A549 (cell line): ENCODE measurements at regions not wholly inside any gene's neighbourhood (a gene's known extent, or its start where the extent isn't known, plus 50 kb on each side); places are given as distances from the start of the nearest gene placed in this dataset.

Experiments
- ATAC-seq, 2 experiments: fragments of 200-7000 bp in 1 of 2; fragments of >200 bp in 1 of 2; cut with Nextera tagmentation in 1 of 2; cut with Tn5 transposase in 1 of 2; 3 replicates each; pipeline versions ENCODE4 v1.8.0 to v1.9.1; 2018 to 2020; ENCODE audit warnings: mild to moderate bottlenecking in 1 of 2, moderate library complexity in 1 of 2
- CTCF ChIA-PET: fragments of 300-600 bp; sonication (Branson Sonifier 250); formaldehyde crosslinking; extraction: SDS; loops from one replicate; lab custom pipeline; 2021; ENCODE audit warnings: antibody characterized with exemption, inconsistent platforms; lab: Yijun Ruan, JAX
- POLR2A ChIA-PET: fragments of 350-600 bp; formaldehyde crosslinking; extraction: SDS; loops from one replicate; lab custom pipeline; 2021; ENCODE audit warnings: antibody characterized with exemption, inconsistent platforms; lab: Yijun Ruan, JAX
- DNase-seq, 2 experiments: peaks; one replicate each; pipeline versions ENCODE4 v3.0.0 to v3.0.0-alpha.2; 2011 to 2016; ENCODE audit warnings: low read depth in 1 of 2, low spot score in 1 of 2
- FAIRE-seq: peaks from 2 replicates; lab custom pipeline; 2011; peaks lifted over from hg19 to GRCh38; lab: Jason Lieb, UNC
- H3K27ac ChIP-seq, 2 experiments: fragments of >200 bp; sonication (Bioruptor Twin); formaldehyde crosslinking; 3 replicates each; pipeline ENCODE4 v1.5.1; 2016 to 2017
- H3K4me1 ChIP-seq: fragments of >200 bp; sonication (Bioruptor Twin); formaldehyde crosslinking; 3 replicates; pipeline ENCODE4 v1.6.1; 2016
- H3K4me2 ChIP-seq: fragments of >200 bp; sonication (Bioruptor Twin); formaldehyde crosslinking; 3 replicates; pipeline ENCODE4 v1.6.1; 2016
- H3K4me3 ChIP-seq: fragments of >200 bp; sonication (Bioruptor Twin); formaldehyde crosslinking; 3 replicates; pipeline ENCODE4 v1.5.1; 2016
- H3K9me3 ChIP-seq: fragments of >200 bp; sonication (Bioruptor Twin); formaldehyde crosslinking; 3 replicates; pipeline ENCODE4 v1.6.1; 2016
- ATOH8 ChIP-seq: fragments of 250-450 bp; sonication (Bioruptor Pico); IDR thresholded peaks from 2 replicates; pipeline ENCODE4 v1.5.0; 2020; ENCODE audit warnings: low read depth, mild to moderate bottlenecking, moderate library complexity
- CBX8 ChIP-seq: fragments of 200-600 bp; sonication (generic); IDR thresholded peaks from 2 replicates; pipeline ENCODE4 v1.6.1; 2016
- CHD4 ChIP-seq: fragments of 200-600 bp; sonication (generic); IDR thresholded peaks from 2 replicates; pipeline ENCODE4 v1.6.1; 2016; ENCODE audit warnings: antibody characterized with exemption, mild to moderate bottlenecking, borderline replicate concordance
- EHMT2 ChIP-seq: fragments of 200-600 bp; sonication (generic); IDR thresholded peaks from 2 replicates; pipeline ENCODE4 v1.6.1; 2016; ENCODE audit warnings: antibody characterized with exemption, low read depth, mild to moderate bottlenecking, moderate library complexity
- ESRRA ChIP-seq: fragments of 150-350 bp; IDR thresholded peaks from 2 replicates; pipeline ENCODE4 v1.6.1; 2014; ENCODE audit warnings: mild to moderate bottlenecking, low read length, borderline replicate concordance
- FOSL2 ChIP-seq, 2 experiments: fragments of 450-650 bp in 1 of 2; fragments of >200 bp in 1 of 2; sonication (Bioruptor Twin) in 1 of 2; formaldehyde crosslinking; IDR thresholded peaks; 2 replicates each; pipeline versions ENCODE4 v1.5.0 to v1.6.1; 2016 to 2020; ENCODE audit warnings: mild to moderate bottlenecking in 1 of 2, moderate library complexity in 1 of 2
- HES2 ChIP-seq: fragments of >200 bp; sonication (Bioruptor Twin); formaldehyde crosslinking; IDR thresholded peaks from 2 replicates; pipeline ENCODE4 v1.6.1; 2016
- HOXA7 ChIP-seq: fragments of 250-450 bp; sonication (Bioruptor Pico); IDR thresholded peaks from 2 replicates; pipeline ENCODE4 v1.5.0; 2020; ENCODE audit warnings: mild to moderate bottlenecking, moderate library complexity
- HOXB5 ChIP-seq: fragments of 250-450 bp; sonication (Bioruptor Pico); IDR thresholded peaks from 2 replicates; pipeline ENCODE4 v1.5.0; 2020; ENCODE audit warnings: mild to moderate bottlenecking, moderate library complexity
- JUN ChIP-seq, 2 experiments: fragments of >200 bp; sonication (Bioruptor Twin); formaldehyde crosslinking; IDR thresholded peaks; 2 replicates in 1 of 2; 3 replicates in 1 of 2; pipeline ENCODE4 v1.6.1; 2016 to 2017
- JUNB ChIP-seq: fragments of >200 bp; sonication (Bioruptor Twin); formaldehyde crosslinking; IDR thresholded peaks from 2 replicates; pipeline ENCODE4 v1.6.1; 2016
- MAFK ChIP-seq: fragments of 450-650 bp; IDR thresholded peaks from 2 replicates; pipeline ENCODE4 v1.6.1; 2014; ENCODE audit not compliant: partially characterized antibody
- MAX ChIP-seq: IDR thresholded peaks from 2 replicates; pipeline ENCODE4 v1.6.1; 2012
- MYC ChIP-seq: IDR thresholded peaks from 2 replicates; pipeline ENCODE4 v1.6.1; 2012; ENCODE audit warnings: mild to moderate bottlenecking, inconsistent platforms, low read length, improper control_type of control experiment, borderline replicate concordance
- NFE2L2 ChIP-seq: fragments of 150-350 bp; conservative IDR thresholded peaks from 2 replicates; pipeline ENCODE4 v1.6.1; 2014; ENCODE audit warnings: low read length
- PHF8 ChIP-seq: fragments of 200-600 bp; sonication (generic); IDR thresholded peaks from 2 replicates; pipeline ENCODE4 v1.6.1; 2016; ENCODE audit warnings: low read depth, mild to moderate bottlenecking, antibody characterized with exemption, moderate library complexity, borderline replicate concordance
- POLR2A ChIP-seq: IDR thresholded peaks from 2 replicates; pipeline ENCODE4 v1.6.1; 2012; ENCODE audit warnings: mild to moderate bottlenecking, low read length
- POLR2AphosphoS2 ChIP-seq: conservative IDR thresholded peaks from 2 replicates; pipeline ENCODE4 v1.6.1; 2012; ENCODE audit warnings: low read length, improper control_type of control experiment, inconsistent platforms
- RAD21 ChIP-seq, 2 experiments: fragments of >200 bp in 1 of 2; sonication (Bioruptor Twin) in 1 of 2; formaldehyde crosslinking in 1 of 2; IDR thresholded peaks in 1 of 2; conservative IDR thresholded peaks in 1 of 2; 2 replicates in 1 of 2; 3 replicates in 1 of 2; pipeline ENCODE4 v1.6.1; 2012 to 2018; ENCODE audit warnings: inconsistent platforms in 1 of 2
- RARB ChIP-seq: fragments of 250-450 bp; sonication (Bioruptor Pico); IDR thresholded peaks from 2 replicates; pipeline ENCODE4 v1.8.0; 2021; ENCODE audit warnings: mild to moderate bottlenecking, moderate library complexity
- RCOR1 ChIP-seq: fragments of 150-350 bp; IDR thresholded peaks from 2 replicates; pipeline ENCODE4 v1.6.1; 2014; ENCODE audit warnings: antibody characterized with exemption, low read length, low read depth
- RNF2 ChIP-seq: fragments of 200-600 bp; sonication (generic); IDR thresholded peaks from 2 replicates; pipeline ENCODE4 v1.6.1; 2016; ENCODE audit warnings: low read depth, mild to moderate bottlenecking, antibody characterized with exemption, moderate library complexity, borderline replicate concordance
- SMC3 ChIP-seq: fragments of >200 bp; sonication (Bioruptor Twin); formaldehyde crosslinking; IDR thresholded peaks from 3 replicates; pipeline ENCODE4 v1.6.1; 2018; ENCODE audit warnings: inconsistent platforms
- SREBF2 ChIP-seq: fragments of 450-650 bp; IDR thresholded peaks from 2 replicates; pipeline ENCODE4 v1.6.1; 2014; ENCODE audit warnings: mild to moderate bottlenecking, moderate library complexity
- TFCP2L1 ChIP-seq: fragments of 250-450 bp; sonication (Bioruptor Pico); IDR thresholded peaks from 2 replicates; pipeline ENCODE4 v1.5.0; 2021; ENCODE audit warnings: mild to moderate bottlenecking
- TP53 ChIP-seq: fragments of 250-450 bp; sonication (Bioruptor Pico); IDR thresholded peaks from 2 replicates; pipeline ENCODE4 v1.5.0; 2021; ENCODE audit warnings: mild to moderate bottlenecking, moderate library complexity
- ZC3H11A ChIP-seq: fragments of 450-650 bp; IDR thresholded peaks from 2 replicates; pipeline ENCODE4 v1.6.1; 2014; ENCODE audit warnings: antibody characterized with exemption, mild to moderate bottlenecking
- ZNF302 ChIP-seq: fragments of 250-450 bp; sonication (Bioruptor Pico); IDR thresholded peaks from 2 replicates; pipeline ENCODE4 v1.9.0; 2021; ENCODE audit warnings: inconsistent platforms, mild to moderate bottlenecking, moderate library complexity
- ZSCAN20 ChIP-seq: fragments of 250-450 bp; sonication (Bioruptor Pico); IDR thresholded peaks from 2 replicates; pipeline ENCODE4 v1.8.0; 2022; ENCODE audit warnings: mild to moderate bottlenecking, moderate library complexity
- WGBS: methylation state at CpG from one replicate; pipeline ENCODE4 v1.1.6; 2017; ENCODE audit errors: missing lambda C conversion rate; 5-methylcytosine and 5-hydroxymethylcytosine counted together
- TF ChIP-seq, protein P1 (sequence below): IDR thresholded peaks from 2 replicates; pipeline ENCODE4 v1.6.1; 2012
- TF ChIP-seq, protein P2 (sequence below): fragments of >200 bp; sonication (Bioruptor Twin); formaldehyde crosslinking; IDR thresholded peaks from 3 replicates; pipeline ENCODE4 v1.5.1; 2016
- TF ChIP-seq, protein P3 (sequence below): IDR thresholded peaks from 2 replicates; pipeline ENCODE4 v1.6.1; 2012; ENCODE audit warnings: low read depth, borderline replicate concordance

GRCh38 chr5:166772770-166773169 lies 1518.7 kb upstream of the WWC1 start:
- FAIRE-seq: no peak

DNA sequence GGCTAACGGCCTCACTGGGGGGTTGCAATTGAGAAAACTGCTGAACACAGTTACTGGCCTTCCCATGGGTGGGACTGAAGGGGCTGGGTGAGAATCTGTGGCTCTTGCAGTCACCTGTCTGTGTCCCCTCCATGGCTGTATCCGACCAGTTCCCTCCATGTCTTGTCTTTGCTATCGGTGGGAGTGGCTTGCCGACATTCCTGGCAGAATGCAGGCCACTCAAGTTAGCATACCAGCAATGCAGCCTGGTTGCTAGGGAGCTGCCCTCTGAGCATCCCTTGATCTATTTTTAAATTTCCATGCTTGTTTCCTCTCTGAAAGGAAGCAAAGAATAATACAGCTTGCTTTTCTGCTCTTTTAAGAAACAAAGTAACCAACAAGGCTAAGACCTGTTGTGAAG lies 1509.7 kb upstream of the WWC1 start:
- Histone ChIP-seq H3K9me3 (no peaks in the 10 kb centered on the region), H3K4me2 (no peak overlapping the region), H3K4me1 (no peaks in the 10 kb centered on the region), H3K4me3 (no peak overlapping the region), H3K27ac (no peak overlapping the region)
- POLR2A ChIA-PET: no interaction called here
- no peak for FAIRE-seq
- WGBS: 4% methylated on average over 4 of the region's 4 CpGs
- DNase-seq: no peak
- CTCF ChIA-PET: no interaction called here
- no peak for ATAC-seq
- no peak for TF ChIP-seq SMC3
- no peak for TF ChIP-seq HES2
- TF ChIP-seq MAFK: no peak
- no peak for TF ChIP-seq FOSL2 (IDR thresholded peaks at IDR 0.05)
- TF ChIP-seq FOSL2 (CRISPR knock-in tag; IDR thresholded peaks at IDR 0.05): no peak
- TF ChIP-seq CBX8: no peak
- TF ChIP-seq POLR2AphosphoS2: no peak

More at GRCh38 chr5:166772770-166773169, 1518.7 kb upstream of the WWC1 start:
- DNase-seq: no peak
- POLR2A ChIA-PET: no interaction called here
- H3K4me2 ChIP-seq: no peak overlapping the region
- no peaks in the 10 kb centered on the region for H3K9me3 ChIP-seq
- no peak for TF ChIP-seq EHMT2
- no peak for TF ChIP-seq PHF8
- no peak for TF ChIP-seq RNF2
- no peak for TF ChIP-seq RARB (CRISPR knock-in tag)
- TF ChIP-seq, protein P1, sequence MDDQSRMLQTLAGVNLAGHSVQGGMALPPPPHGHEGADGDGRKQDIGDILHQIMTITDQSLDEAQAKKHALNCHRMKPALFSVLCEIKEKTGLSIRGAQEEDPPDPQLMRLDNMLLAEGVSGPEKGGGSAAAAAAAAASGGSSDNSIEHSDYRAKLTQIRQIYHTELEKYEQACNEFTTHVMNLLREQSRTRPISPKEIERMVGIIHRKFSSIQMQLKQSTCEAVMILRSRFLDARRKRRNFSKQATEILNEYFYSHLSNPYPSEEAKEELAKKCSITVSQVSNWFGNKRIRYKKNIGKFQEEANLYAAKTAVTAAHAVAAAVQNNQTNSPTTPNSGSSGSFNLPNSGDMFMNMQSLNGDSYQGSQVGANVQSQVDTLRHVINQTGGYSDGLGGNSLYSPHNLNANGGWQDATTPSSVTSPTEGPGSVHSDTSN: no peak
- TF ChIP-seq CHD4: no peak
- no peak for TF ChIP-seq ZNF302 (CRISPR knock-in tag)
- TF ChIP-seq JUNB: no peak
- no peak for TF ChIP-seq ESRRA
- no peak for TF ChIP-seq HES2
- no peak for TF ChIP-seq NFE2L2
- TF ChIP-seq ZSCAN20: no peak
- no peak for TF ChIP-seq ATOH8 (CRISPR knock-in tag)
- no peak for TF ChIP-seq RAD21 (conservative IDR thresholded peaks at IDR 0.05 in 1 of 2, IDR thresholded peaks at IDR 0.05 in 1 of 2)
- TF ChIP-seq TFCP2L1 (CRISPR knock-in tag): no peak
- no peak for TF ChIP-seq MYC
- no peak for TF ChIP-seq HOXA7 (CRISPR knock-in tag)
- no peak for TF ChIP-seq POLR2AphosphoS2
- H3K4me3 ChIP-seq: no peak overlapping the region
- ATAC-seq: no peak
- H3K4me1 ChIP-seq: no peaks in the 10 kb centered on the region
- CTCF ChIA-PET: interaction anchor here (0.5 kb wide), 1 partner anchor 10 kb away, joined by 3 read pairs; no protein-coding TSS in a partner anchor
- WGBS: 0% methylated on average over 1 of the region's 1 CpG
- no peak overlapping the region for H3K27ac ChIP-seq

DNA sequence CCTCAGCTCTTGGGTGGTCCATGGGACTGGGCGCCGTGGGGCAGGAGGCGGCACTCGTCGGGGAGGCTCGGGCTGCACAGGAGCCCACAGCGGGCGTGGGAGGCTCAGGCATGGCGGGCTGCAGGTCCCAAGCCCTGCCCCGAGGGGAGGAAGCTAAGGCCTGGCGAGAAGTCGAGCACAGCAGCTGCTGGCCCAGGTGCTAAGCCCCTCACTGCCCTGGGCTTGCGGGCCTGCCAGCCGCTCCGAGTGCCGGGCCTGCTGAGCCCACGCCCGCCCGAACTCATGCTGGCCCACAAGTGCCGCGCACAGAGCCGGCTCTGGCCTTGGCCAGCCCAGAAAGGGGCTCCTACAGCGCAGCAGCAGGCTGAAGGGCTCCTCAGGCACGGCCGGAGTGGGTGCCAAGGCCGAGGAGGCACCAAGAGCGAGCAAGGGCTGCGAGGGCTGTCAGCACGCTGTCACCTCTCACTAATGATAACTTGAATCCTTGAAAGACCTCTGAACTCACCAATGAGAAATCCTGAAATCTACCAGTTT lies 1506.8 kb upstream of the WWC1 start:
- H3K27ac ChIP-seq: no peak overlapping the region
- CTCF ChIA-PET: no interaction called here
- H3K4me2 ChIP-seq: no peak overlapping the region
- ATAC-seq (no peak), DNase-seq (no peak), FAIRE-seq (no peak)
- POLR2A ChIA-PET: no interaction called here
- no peaks in the 10 kb centered on the region for H3K9me3 ChIP-seq
- 0% methylated on average over 1 of the region's 29 CpGs for WGBS
- no peak overlapping the region for H3K4me3 ChIP-seq
- H3K4me1 ChIP-seq: no peaks in the 10 kb centered on the region
- TF ChIP-seq TP53 (CRISPR knock-in tag): no peak
- TF ChIP-seq, protein P2, sequence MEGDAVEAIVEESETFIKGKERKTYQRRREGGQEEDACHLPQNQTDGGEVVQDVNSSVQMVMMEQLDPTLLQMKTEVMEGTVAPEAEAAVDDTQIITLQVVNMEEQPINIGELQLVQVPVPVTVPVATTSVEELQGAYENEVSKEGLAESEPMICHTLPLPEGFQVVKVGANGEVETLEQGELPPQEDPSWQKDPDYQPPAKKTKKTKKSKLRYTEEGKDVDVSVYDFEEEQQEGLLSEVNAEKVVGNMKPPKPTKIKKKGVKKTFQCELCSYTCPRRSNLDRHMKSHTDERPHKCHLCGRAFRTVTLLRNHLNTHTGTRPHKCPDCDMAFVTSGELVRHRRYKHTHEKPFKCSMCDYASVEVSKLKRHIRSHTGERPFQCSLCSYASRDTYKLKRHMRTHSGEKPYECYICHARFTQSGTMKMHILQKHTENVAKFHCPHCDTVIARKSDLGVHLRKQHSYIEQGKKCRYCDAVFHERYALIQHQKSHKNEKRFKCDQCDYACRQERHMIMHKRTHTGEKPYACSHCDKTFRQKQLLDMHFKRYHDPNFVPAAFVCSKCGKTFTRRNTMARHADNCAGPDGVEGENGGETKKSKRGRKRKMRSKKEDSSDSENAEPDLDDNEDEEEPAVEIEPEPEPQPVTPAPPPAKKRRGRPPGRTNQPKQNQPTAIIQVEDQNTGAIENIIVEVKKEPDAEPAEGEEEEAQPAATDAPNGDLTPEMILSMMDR: no peak
- no peak for TF ChIP-seq MAX
- no peak for TF ChIP-seq JUN (IDR thresholded peaks at IDR 0.05)
- TF ChIP-seq ZC3H11A: no peak
- TF ChIP-seq ZNF302 (CRISPR knock-in tag): no peak
- TF ChIP-seq RCOR1: no peak
- TF ChIP-seq, protein P3, sequence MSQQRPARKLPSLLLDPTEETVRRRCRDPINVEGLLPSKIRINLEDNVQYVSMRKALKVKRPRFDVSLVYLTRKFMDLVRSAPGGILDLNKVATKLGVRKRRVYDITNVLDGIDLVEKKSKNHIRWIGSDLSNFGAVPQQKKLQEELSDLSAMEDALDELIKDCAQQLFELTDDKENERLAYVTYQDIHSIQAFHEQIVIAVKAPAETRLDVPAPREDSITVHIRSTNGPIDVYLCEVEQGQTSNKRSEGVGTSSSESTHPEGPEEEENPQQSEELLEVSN: no peak
- TF ChIP-seq CHD4: no peak
- no peak for TF ChIP-seq POLR2A
- no peak for TF ChIP-seq SREBF2
- TF ChIP-seq HOXB5: no peak
